IMR-90 (cell line): ENCODE measurements at regions not wholly inside any gene's neighbourhood (a gene's known extent, or its start where the extent isn't known, plus 50 kb on each side); places are given as distances from the start of the nearest gene placed in this dataset.

Source experiments
- ATAC-seq: fragments of 200-7000 bp; cut with Tn5 transposase; 2 replicates; pipeline ENCODE4 v1.9.1; 2020; ENCODE audit warnings: low read depth, mild to moderate bottlenecking, moderate library complexity
- BruUV-seq: library from RNA; stranded (reverse); fragments of 400-500 nt; replicated peaks from 2 replicates; lab custom pipeline; 2021; lab: Mats Ljungman, UMichigan
- CTCF ChIA-PET: fragments of 300-600 bp; formaldehyde crosslinking; extraction: SDS; loops from one replicate; lab custom pipeline; 2021; ENCODE audit warnings: antibody characterized with exemption; lab: Yijun Ruan, JAX
- POLR2A ChIA-PET: fragments of 300-600 bp; sonication (Branson Sonifier 250); formaldehyde crosslinking; loops from one replicate; lab custom pipeline; 2022; ENCODE audit warnings: antibody characterized with exemption; ENCODE audit not compliant: unreplicated experiment; lab: Charles Lee
- DNase-seq: peaks from one replicate; pipeline ENCODE4 v3.0.0; 2013
- H2AFZ ChIP-seq: replicated peaks from 2 replicates; pipeline ENCODE3; 2013; ENCODE audit warnings: low read length, mild to moderate bottlenecking; ENCODE audit not compliant: poor library complexity
- H2AK5ac ChIP-seq: 2 replicates; pipeline ENCODE4 v1.6.1; 2013; ENCODE audit warnings: low read depth, low read length, inconsistent platforms
- H2AK9ac ChIP-seq: replicated peaks from 2 replicates; pipeline ENCODE3; 2013; ENCODE audit warnings: mild to moderate bottlenecking, low read depth, low read length, moderate library complexity; ENCODE audit not compliant: poor library complexity
- H2BK120ac ChIP-seq: 2 replicates; pipeline ENCODE4 v1.6.1; 2013; ENCODE audit warnings: low read depth, low read length, inconsistent platforms
- H2BK15ac ChIP-seq: 3 replicates; pipeline ENCODE4 v1.6.1; 2013; ENCODE audit warnings: low read depth, low read length, inconsistent platforms
- H2BK20ac ChIP-seq: 2 replicates; pipeline ENCODE4 v1.6.1; 2013; ENCODE audit warnings: low read depth, mild to moderate bottlenecking, inconsistent platforms, low read length, moderate library complexity
- H2BK5ac ChIP-seq: 2 replicates; pipeline ENCODE4 v1.6.1; 2013; ENCODE audit warnings: mild to moderate bottlenecking, low read depth, low read length, inconsistent platforms; ENCODE audit not compliant: poor library complexity, severe bottlenecking
- H3K14ac ChIP-seq: replicated peaks from 2 replicates; pipeline ENCODE4 v1.6.1; 2013; ENCODE audit warnings: low read depth, low read length, inconsistent platforms
- H3K18ac ChIP-seq: 2 replicates; pipeline ENCODE4 v1.6.1; 2013; ENCODE audit warnings: low read depth, low read length, control low read depth
- H3K23ac ChIP-seq: 2 replicates; pipeline ENCODE4 v1.6.1; 2013; ENCODE audit warnings: low read depth, low read length, inconsistent platforms
- H3K27ac ChIP-seq: 2 replicates; pipeline ENCODE4 v1.5.1; 2013; ENCODE audit warnings: mild to moderate bottlenecking, control low read depth, low read length; ENCODE audit not compliant: insufficient read depth
- H3K27me3 ChIP-seq: 2 replicates; pipeline ENCODE4 v1.6.1; 2013; ENCODE audit warnings: low read length; ENCODE audit not compliant: control insufficient read depth, insufficient read depth
- H3K36me3 ChIP-seq: 2 replicates; pipeline ENCODE4 v1.6.1; 2013; ENCODE audit warnings: low read length, mixed read lengths; ENCODE audit not compliant: control insufficient read depth, insufficient read depth
- H3K4ac ChIP-seq: 2 replicates; pipeline ENCODE4 v1.6.1; 2013; ENCODE audit warnings: low read depth, low read length, inconsistent platforms
- H3K4me1 ChIP-seq: 2 replicates; pipeline ENCODE4 v1.6.1; 2013; ENCODE audit warnings: low read length, mixed read lengths; ENCODE audit not compliant: control insufficient read depth, insufficient read depth
- H3K4me2 ChIP-seq: 2 replicates; pipeline ENCODE4 v1.6.1; 2013; ENCODE audit warnings: low read depth, mild to moderate bottlenecking, control low read depth, low read length, moderate library complexity
- H3K4me3 ChIP-seq: 2 replicates; pipeline ENCODE4 v1.5.1; 2013; ENCODE audit warnings: low read depth, mild to moderate bottlenecking, control low read depth, low read length, moderate library complexity; ENCODE audit not compliant: insufficient read depth
- H3K56ac ChIP-seq: 2 replicates; pipeline ENCODE4 v1.6.1; 2013; ENCODE audit warnings: low read length, inconsistent platforms; ENCODE audit not compliant: insufficient read depth; ENCODE audit errors: extremely low read depth
- H3K79me1 ChIP-seq, 2 experiments: 2 replicates each; pipeline ENCODE4 v1.6.1; 2013; ENCODE audit warnings: low read length in 2 of 2, inconsistent platforms in 1 of 2, low read depth in 1 of 2
- H3K9ac ChIP-seq: 2 replicates; pipeline ENCODE4 v1.6.1; 2013; ENCODE audit warnings: low read depth, low read length, control low read depth
- H3K9me1 ChIP-seq: 2 replicates; pipeline ENCODE4 v1.6.1; 2013; ENCODE audit warnings: low read length, inconsistent platforms; ENCODE audit not compliant: insufficient read depth
- H3K9me3 ChIP-seq: 2 replicates; pipeline ENCODE4 v1.6.1; 2013; ENCODE audit warnings: low read length; ENCODE audit not compliant: control insufficient read depth, insufficient read depth
- H4K20me1 ChIP-seq: 2 replicates; pipeline ENCODE4 v1.6.1; 2013; ENCODE audit warnings: low read length, inconsistent platforms; ENCODE audit not compliant: insufficient read depth
- H4K5ac ChIP-seq: 2 replicates; pipeline ENCODE4 v1.6.1; 2013; ENCODE audit warnings: mild to moderate bottlenecking, low read depth, low read length, control low read depth
- H4K8ac ChIP-seq, 2 experiments: 2 replicates each; pipeline ENCODE4 v1.6.1; 2013; ENCODE audit warnings: low read depth in 2 of 2, low read length in 2 of 2, control low read depth in 1 of 2, inconsistent platforms in 1 of 2
- H4K91ac ChIP-seq: 2 replicates; pipeline ENCODE4 v1.6.1; 2013; ENCODE audit warnings: low read depth, low read length, inconsistent platforms; ENCODE audit not compliant: insufficient read depth
- CHD1 ChIP-seq: IDR thresholded peaks from 2 replicates; pipeline ENCODE4 v1.6.1; 2012; ENCODE audit warnings: low read depth, low read length, improper control_type of control experiment
- POLR2A ChIP-seq: IDR thresholded peaks from 2 replicates; pipeline ENCODE4 v1.6.1; 2012; ENCODE audit warnings: mild to moderate bottlenecking, low read depth, low read length
- RAD21 ChIP-seq: IDR thresholded peaks from 2 replicates; pipeline ENCODE4 v1.6.1; 2012; ENCODE audit warnings: low read length, improper control_type of control experiment
- RFX5 ChIP-seq: IDR thresholded peaks from 2 replicates; pipeline ENCODE4 v1.8.0; 2012; ENCODE audit warnings: low read depth, mild to moderate bottlenecking, low read length, moderate library complexity
- WGBS, 2 experiments: methylation state at CpG; one replicate each; pipeline versions ENCODE4 v1.1.5 to v1.1.7; 2013; ENCODE audit warnings: missing lambda C conversion rate in 2 of 2; ENCODE audit not compliant: insufficient read length in 1 of 2; ENCODE audit errors: extremely low coverage in 2 of 2; 5-methylcytosine and 5-hydroxymethylcytosine counted together
- dilution Hi-C: fragments of 300-500 bp; cut with HindIII; formaldehyde crosslinking; loops from one replicate; pipeline ENCODE4 v1.14.3; 2018; ENCODE audit warnings: low sequenced_read_pairs; ENCODE audit not compliant: unreplicated experiment
- in situ Hi-C: fragments of 300-500 bp; cut with MboI; formaldehyde crosslinking; loops from 3 replicates; pipeline ENCODE4 v1.14.3; 2019; ENCODE audit warnings: low sequenced_read_pairs, inconsistent platforms, mixed read lengths
- intact Hi-C: fragments of 100-400 bp; cut with micrococcal nuclease; formaldehyde crosslinking; loops from 2 replicates; pipeline ENCODE4 v1.10.0; 2022

DNA sequence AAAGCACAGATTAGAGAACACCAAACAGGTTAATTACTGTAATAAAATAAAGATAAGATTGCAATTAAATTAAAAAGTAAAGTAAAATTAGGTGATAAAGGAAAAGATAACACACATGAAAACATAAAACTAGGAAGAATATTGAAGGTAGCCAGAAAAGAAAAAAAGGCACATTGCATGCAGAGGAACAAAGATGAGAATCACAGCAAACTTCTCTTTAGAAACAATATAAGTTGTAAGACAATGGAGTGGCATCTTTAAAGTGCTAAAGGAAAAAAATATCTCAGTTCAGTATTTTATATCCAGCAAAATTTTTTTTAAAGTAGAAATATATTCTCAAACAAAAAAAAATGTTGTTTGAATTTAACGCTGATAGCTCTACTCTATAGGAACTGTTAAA, 366.0 kb downstream of the CPS1 start:
- Histone ChIP-seq H3K4me2 (no peak overlapping the region), H3K36me3 (no peaks in the 10 kb centered on the region), H2AFZ (no peak overlapping the region), H2BK5ac (no peak overlapping the region), H3K4ac (no peak overlapping the region), H2BK15ac (no peak overlapping the region), H4K8ac (no peak overlapping the region), H3K14ac (no peak overlapping the region), H4K20me1 (no peaks in the 10 kb centered on the region), H3K27me3 (no peaks in the 10 kb centered on the region), H2BK120ac (no peak overlapping the region), H3K18ac (no peak overlapping the region), H3K79me1 (no peaks in the 10 kb centered on the region), H3K9me1 (no peaks in the 10 kb centered on the region), H3K56ac (no peak overlapping the region), H4K5ac (no peak overlapping the region), H3K9ac (no peak overlapping the region), H3K4me3 (no peak overlapping the region), H2AK9ac (no peak overlapping the region), H3K4me1 (no peaks in the 10 kb centered on the region), H2AK5ac (no peak overlapping the region), H4K91ac (no peak overlapping the region), H3K23ac (no peak overlapping the region), H3K9me3 (peaks cover 6% of the 10 kb centered on the region), H2BK20ac (no peak overlapping the region), H3K27ac (no peak overlapping the region)
- WGBS, 2 experiments = no CpG with 5 or more reads among the region's 1 CpG
- intact Hi-C loops (no loop called here), in situ Hi-C loops (no loop called here), dilution Hi-C loops (no loop called here)
- CTCF ChIA-PET = no interaction called here
- no TSS peak for BruUV-seq
- DNase-seq (no peak), ATAC-seq (no peak)
- TF ChIP-seq POLR2A (no peak), RAD21 (no peak), RFX5 (no peak), CHD1 (no peak)
- POLR2A ChIA-PET = no interaction called here
